UCSD-AML1 (cell line): ENCODE measurements at regions not wholly inside any gene's neighbourhood (a gene's known extent, or its start where the extent isn't known, plus 50 kb on each side); places are given as distances from the start of the nearest gene placed in this dataset.
"Not testable (repeated sequence)": the region's sequence is repeated elsewhere in the genome, so short reads cannot be mapped to it uniquely, and the experiment has no call there.

Experiments
- DNase-seq: peaks from one replicate; lab custom pipeline; 2025; ENCODE audit not compliant: unreplicated experiment; lab: John Stamatoyannopoulos, UW

DNA sequence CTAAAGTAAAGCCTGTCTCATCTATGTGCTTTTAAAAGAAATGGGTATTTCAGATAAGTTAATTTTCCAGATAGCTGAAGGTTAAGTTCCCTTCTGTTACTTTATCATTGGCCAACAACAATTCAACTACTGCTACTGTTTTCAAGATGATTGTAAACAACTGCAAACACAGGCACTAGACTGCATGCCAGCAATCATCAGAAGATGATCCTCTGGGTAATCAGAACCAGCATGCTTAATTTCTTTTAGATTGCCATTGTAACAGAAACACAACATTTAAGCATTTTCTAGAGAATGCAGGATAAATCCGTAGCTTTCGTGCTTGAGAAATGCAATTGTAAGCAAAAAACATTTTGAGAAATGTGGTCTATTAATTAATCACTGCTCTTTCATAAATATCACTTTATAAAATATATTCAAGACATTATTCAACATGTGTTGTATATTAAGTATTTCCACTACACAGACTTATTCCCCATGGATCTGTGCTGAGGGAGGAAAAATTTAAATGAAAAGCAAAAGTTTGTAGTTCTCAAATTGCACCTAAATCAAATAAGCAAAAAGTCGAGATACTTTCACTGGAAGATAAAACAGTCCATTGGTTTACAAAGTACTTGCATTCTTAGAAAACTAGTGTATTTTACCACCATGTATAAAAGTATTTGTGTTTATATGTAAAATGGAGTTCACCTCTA, 133.7 kb downstream of the ATL2 start:
- DNase-seq, result no peak

DNA sequence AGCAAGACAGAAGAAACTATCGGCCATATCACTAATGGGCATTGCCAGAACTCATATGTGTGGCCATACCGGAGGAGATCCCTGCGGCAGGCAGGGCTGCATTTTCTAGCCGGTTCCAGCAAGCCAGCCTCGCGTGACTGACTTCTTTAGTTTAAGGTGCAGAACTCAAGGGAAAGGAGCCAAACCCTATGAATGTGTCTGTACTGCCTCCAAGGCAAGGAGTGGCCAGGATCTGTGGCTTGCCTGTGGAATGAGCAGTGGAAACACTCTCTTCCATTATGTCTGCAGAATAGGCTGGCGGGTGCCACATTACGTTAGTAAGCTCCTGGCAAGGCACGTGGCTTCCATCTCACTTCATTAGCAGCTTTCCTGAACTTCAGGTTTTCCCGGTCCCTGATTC, 137.6 kb downstream of the ATL2 start:
- DNase-seq, result no peak

DNA sequence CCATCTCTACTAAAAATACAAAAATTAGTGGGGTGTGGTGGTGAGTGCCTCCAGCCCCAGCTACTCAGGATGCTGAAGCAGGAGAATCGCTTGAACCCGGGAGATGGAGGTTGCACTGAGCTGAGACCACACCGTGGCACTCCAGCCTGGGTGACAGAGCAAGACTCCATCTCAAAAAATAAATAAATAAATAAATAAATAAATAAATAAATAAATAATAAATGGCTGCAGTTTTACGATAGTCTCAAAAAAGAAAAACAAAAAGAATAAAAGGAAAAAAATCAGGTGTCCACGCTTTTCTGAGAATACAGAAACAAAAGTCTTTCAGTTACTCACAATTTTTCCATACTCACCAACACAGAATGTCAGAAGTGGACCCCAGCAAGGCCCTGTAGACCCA, 138.4 kb downstream of the ATL2 start:
- DNase-seq, result not testable (repeated sequence)

DNA sequence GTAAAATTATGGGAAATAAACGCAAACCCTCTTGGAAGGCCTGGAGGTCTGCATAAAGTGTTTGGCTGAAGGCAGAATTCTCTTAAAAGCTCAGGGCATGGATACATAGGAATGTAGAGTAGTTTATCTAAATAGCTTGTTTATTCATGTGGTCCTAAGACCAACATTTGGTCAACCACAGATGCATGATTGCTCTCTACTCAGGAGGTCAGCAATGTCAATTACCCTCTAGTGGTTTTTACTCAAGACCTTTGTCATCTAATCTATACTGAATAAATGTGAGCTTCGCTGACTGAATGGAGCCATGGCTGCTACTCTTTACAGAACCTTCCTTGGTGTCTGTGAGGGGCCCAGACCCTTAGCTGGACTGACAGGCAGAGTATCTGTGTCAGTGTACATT, 139.8 kb downstream of the ATL2 start:
- no peak for DNase-seq

DNA sequence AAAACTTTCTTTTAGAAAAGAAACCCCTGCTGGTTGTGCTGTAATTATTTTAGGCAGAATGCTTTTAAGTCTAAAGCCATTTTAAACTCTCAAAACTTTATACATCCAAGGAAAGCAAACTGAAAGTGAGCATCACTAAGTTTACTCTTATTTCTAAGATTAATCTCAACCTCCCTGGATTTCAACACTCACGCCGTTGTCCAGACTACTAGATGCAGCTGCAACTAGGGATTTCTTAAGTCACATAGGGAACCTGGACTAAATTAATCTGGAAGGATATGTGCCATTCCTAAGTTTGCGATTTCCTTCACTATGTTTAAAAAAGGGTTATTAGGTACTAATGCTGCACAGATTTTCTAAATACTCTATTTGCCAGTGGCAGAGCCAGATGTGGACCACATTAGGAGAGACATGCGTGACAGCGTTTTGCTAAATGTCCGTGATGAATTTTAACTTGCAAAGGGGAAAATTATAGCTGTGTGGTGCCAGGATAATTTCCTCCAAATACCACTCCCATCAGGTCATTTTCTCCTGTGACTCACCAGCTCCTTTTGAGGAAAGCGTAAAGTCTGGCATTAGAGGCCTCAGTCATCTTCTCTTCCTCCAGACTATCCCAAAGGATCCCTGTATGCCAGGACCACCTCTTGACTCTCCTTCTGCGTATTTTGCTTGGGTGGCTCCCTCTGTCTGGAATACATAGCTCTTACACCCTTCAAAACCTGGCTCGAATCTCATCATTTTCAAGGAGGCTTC, 143.7 kb downstream of the ATL2 start:
- DNase-seq, result no peak

DNA sequence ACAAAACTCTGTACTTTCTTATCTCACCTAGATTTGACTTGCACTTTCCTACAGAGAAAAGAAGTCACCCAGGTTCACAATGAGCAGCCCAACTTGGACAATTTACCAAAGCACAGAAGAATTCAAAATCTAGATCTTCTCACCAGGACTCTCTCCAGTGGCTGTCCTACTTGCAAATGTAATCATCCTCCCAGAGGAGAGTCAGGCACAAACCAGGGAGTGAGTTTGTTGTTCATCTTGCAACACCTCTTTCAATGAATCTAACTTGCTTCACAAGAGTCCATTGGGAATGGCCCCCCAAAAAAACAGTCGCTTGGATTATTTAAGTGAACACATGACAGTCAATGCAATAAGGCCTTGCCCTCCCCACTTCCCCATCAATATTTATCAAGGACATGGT, 144.6 kb downstream of the ATL2 start:
- DNase-seq, result no peak

DNA sequence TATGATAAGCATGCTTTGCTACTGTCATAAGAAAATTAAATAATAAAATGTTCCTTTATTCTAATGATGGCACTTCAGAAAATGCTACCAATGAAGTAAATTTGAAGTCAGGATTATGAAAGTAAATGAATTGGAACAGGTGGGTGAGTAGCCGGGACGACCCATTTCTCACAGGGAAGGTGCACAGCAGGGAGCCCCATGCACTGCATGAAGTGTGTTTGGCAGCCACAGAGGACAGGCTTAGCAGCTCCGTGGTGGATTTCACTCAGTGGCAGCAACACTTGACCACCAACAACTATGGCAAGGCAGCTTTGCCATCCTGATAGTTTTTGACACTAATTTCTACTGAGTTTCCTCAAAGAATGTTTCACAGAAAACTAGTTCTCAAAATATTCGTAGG, 146.3 kb downstream of the ATL2 start:
- DNase-seq, result no peak

DNA sequence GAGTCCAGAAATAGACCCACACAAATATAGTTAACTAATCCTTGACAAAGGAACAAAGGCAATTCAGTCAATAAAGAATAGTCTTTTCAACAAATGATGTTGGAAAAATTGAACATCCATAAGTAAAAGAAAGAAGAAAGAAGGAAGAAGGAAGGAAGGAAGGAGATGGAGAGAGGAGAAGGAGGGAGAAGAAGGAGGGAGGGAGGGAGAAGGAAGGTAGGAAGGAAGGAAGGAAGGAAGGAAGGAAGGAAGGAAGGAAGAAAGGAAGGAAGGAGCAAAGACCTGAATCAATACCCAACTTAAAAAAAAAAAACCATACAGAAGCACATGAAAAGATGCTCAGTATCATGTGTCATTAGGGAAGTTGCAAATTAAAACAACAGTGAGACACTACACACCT, 148.3 kb downstream of the ATL2 start:
- no peak for DNase-seq

DNA sequence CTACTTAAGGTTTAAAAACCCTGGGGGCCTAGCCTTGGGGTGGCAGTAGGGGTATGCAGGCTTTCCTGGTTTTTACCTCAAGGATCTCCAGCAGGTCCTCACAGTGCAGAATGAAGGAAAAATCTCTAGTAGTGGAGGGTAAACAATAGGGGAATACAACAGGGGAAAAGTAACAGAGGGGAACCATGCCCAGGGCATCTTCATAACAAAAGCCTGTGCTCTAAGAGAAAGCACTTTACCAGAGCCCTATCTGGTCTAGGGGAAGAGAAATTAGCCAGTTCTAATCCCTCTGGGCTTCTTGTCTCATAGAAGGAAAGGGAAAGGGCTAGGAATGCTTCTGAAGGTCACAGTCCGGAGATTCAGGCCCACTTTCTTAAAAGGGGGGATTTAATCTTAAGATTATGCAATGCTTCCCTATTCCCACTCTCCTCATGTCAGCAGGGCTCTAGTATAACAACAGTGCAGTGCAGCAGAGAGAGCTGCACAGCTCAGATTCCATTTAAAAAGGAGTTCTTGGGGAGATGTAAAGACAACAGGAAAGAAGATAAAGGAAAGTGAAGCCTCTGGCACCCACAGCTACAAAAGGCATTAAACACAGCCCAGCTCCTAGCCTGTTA, 149.0 kb upstream of the CYP1B1 start:
- no peak for DNase-seq

DNA sequence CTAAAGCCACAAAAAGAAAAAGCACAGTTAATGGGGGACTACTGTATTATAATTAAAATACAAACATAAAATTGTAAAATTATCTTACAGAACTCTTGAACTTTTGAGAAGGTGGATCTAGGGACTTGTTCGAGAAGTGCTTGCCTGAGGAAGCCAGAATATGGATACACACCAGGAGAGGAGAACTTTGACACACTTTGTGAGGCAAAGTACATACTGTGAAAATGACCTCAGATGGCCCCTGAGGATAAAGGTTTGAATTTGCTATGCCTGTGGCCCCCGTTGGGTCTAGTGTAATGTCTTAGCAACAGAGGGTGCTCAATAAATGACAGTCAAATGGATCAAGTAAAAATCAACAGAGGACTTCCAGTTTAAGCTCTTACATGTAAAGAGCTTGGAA, 148.2 kb upstream of the CYP1B1 start:
- no peak for DNase-seq

DNA sequence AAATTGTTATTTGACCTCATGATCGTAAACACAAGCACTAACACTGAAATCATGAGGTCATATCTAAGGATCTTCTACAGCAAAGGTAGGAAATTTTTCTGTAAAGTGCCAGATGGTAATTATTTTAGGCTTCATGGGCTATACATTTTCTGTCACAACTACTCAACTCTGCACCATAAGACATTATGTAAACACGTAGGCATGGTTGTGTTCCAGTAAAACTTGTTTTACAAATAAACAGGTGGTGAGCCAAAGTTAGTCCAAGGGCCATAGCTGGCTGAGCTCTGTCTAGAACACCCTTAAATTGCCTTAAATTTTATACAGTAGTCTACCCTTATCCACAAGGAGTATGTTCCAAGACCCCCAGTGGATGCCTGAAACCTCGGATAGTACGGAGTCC, 147.3 kb upstream of the CYP1B1 start:
- DNase-seq, result no peak

DNA sequence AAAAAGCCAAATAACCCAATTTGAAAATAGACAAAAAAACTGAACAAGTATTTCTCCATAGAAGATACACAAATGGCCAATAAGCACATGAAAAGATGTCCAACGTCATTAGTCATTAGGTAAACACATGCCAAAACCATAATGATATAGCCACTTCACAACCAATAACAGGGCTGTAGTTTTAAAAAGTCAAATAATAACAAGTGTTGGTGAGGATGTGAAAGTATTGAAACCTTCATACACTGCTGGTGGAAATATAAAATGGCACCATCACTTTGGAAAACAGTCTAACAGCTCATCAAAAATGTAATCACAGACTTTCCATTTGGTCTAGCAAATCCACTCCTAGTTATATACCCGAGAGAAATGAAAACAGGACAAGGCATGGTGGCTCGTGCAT, 144.2 kb upstream of the CYP1B1 start:
- no peak for DNase-seq

DNA sequence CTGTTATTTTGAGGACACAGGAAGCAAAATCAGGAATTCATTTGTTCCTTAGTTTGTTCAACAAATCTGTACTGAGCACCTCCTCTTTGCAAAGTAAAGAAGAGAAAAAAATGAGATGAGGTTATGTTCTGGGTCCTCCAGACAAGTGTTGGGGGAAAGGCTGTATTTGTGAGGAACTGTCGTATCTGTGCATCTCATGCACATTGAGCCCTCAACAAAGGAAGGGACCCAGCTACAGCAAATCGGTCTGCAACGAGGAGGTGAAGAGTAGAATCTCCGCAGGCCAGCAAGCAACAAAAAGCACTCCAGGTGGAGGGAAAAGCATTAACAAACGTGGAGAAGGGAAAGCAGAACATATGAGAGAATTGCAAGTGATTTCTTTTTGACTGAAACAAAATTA, 143.0 kb upstream of the CYP1B1 start:
- DNase-seq, result no peak

DNA sequence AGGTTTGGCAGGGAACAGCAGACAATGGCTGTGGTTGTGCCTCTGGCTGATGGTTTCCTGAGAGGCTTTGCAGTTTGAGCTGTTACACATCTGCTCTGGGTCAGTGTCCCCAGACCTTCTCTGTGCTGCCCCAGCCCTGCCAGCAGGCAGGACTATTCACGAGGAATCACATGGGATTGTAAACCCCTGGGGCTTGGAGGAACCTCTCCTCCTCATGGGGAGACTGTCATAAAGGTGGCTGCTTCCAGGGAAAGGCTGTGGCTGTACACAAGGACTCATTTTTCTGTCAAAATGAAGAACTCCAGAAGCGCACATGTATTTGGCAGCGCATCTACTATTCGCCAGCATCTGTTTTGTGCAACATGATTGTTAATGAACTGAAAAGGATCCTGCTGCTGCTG, 142.6 kb upstream of the CYP1B1 start:
- no peak for DNase-seq

DNA sequence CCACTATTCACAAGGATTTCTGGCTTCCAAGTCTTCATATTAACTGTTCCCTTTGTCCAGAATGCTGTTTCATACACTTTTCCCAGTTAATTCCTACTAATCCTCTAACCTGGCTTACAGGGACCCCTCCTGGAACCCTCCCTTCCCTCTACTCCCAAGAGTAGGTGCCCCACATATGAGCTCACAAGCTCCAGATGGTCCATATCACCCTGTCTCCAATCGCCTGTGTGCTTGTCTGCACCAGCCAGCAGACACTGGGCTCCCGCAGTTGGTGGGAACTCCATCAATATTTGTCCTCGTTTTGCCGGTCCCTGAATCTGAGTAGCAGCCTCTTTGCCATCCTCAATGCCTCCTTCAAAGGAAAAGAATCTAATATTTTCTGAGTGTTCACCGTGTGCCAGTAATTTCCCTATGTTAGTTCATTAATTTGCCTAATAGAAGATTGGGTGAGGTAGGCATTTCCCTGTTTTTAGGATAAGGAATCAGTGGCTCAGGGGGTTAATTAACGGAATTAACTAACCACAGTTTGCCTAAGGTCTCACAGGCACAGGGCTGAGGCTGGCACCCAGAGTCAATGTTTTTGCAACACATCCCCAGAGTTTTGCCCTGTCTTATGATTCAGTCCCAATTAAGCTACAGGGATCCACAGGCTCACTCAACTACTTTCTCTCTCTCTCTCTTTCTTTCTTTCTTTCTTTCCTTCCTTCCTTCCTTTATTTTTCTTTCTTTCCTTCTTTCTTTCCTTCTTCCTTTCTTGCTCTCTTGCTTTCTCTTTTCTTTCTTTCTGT, 141.6 kb upstream of the CYP1B1 start:
- no peak for DNase-seq

DNA sequence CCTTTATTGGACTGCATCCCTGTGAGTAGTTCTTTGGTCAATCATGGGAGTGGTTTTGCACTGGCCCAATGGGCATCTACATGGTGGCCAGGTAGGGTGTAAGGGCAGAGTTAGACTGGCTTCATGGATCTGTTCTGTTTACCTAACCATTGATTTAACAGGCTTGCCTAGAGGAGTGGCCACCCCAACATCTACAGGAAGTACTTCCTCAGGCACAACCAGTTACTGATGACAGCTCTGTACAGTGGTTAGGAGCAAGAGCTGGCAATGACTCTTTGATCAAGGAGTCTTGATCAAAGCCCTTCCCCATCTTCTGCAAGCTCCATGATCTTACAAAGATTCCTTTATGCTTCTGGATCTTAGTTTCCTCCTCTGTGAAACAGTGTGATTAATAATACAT, 140.9 kb upstream of the CYP1B1 start:
- DNase-seq, result no peak

DNA sequence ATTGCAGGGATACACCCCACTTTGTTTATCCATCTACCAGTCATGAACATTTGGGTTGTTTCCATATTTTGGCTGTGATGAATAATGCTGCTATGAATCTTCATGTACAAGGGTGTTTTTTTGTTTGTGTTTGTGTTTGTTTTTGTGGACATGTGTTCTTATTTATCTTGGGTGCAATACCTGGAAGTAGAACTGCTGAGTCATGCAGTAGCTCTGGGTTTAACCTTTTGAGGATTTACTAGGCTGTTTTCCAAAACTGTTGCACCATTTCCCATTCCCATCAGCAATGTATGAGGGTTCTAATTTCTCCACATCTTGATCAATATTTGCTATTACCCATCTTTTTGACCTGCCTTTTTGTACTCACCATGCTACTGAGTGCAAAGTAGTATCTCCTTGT, 140.0 kb upstream of the CYP1B1 start:
- no peak for DNase-seq

DNA sequence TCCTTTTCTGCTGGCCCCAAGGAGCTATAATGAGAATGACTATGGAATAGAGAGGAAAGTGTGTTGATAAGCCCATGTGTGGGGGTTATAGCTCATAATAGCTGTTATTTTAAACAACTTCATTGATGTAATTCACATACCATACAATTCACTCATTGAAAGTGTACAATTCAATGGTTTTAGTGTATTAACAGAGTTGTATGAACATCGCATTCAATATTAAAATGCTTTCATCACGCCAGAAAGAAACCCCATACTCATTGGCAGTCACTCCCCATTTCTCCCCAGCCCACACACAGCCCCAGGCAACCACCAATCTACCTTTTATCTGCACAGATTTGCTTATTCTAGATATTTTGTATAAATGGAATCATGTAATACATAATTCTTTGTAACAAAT, 139.6 kb upstream of the CYP1B1 start:
- no peak for DNase-seq

DNA sequence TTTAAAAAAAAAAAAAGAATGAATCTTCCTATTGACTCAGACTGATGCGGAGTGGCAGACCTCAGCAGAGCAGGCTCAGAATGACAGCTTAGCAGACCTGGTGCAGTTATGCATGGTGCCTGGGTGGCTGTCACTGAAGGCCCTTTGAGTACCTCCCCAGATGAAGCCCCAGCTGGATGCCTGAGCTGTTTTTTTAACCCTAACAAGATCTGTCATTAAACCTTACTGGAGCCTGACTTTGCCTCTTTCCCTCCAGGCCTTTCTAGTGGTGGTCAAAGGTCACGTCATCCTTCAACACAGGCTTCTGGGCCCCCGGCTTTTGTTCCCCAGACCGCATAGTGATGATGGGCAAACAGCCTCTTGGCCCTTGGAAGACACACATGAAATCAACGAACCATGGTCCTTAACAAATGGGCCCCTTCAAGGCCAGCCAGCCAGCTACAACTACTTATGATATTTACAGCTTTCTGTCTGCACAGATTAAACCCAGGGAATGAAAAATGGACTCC, 138.3 kb upstream of the CYP1B1 start:
- no peak for DNase-seq

DNA sequence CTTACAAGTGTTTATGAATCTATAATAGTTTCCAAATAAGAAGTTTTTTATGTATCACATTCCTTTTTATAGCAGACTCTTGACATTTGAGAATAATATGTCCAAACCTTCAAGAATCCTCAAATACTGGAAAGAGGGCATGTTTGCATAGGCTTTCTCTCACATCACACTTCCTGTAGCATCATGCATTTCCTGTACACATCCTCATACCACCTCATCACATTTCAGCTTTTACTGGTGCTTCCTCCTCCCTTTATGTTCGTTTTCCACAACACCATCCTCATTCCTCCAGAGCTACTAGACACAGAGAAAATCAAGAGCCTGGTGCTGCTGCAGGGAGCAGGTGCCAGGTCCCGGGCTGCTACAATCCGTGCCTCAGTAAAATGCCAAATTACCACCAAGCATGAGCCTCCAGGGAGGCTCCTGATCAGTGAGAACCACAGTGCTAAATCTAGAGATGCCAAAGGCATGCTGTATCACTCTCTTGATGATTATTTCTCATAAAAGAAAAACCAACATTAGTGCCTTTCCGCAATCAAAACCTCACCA, 137.7 kb upstream of the CYP1B1 start:
- DNase-seq, result no peak

DNA sequence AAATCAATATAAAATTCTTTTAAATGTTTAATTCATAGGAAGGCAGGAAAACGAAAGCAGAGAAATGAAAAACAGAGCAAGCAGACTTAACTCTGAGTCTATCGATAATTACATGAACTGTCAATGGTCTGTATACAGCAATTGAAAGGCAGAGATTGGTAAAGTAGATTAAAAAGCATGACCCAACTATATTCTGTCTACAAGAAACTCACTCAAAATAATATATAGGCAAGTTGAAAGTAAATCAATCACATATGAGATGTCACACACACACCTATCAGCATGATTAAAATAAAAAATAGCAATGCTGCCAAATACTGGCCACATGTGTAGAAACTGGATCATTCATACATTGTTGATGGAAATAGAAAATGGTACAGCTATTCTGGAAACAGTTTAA, 136.4 kb upstream of the CYP1B1 start:
- no peak for DNase-seq
